ENCODE measurements at regions not wholly inside any gene's neighbourhood (a gene's known extent, or its start where the extent isn't known, plus 50 kb on each side); places are given as distances from the start of the nearest gene placed in this dataset.

GRCh38 chr6:167659046-167659445 is 167.7 kb upstream of the AFDN start:
- no peak for DNase-seq (ENCODE audit: low spot score in 2 of 2)
- no peak overlapping the region for H3K4me3 ChIP-seq (ENCODE audit: low read depth, poor library complexity, severe bottlenecking)
- TF ChIP-seq POLR2A (IDR thresholded peaks at IDR 0.05) (no peak), CTCF (IDR thresholded peaks at IDR 0.05) (no peak)
- 94% methylated on average over 2 to 4 of the region's 4 CpGs for WGBS, 2 donors
- intact Hi-C loops (cut with DNase I; ENCODE audit: low total_unique reads): no loop called here

- intact Hi-C loops (cut with DNase I; ENCODE audit: low total_unique reads): no loop called here
- no peak for DNase-seq (ENCODE audit: low spot score in 2 of 2)
- no peak for TF ChIP-seq POLR2A (IDR thresholded peaks at IDR 0.05)
- TF ChIP-seq CTCF (IDR thresholded peaks at IDR 0.05): no peak
- 63 to 72% methylated on average over 4 of the region's 4 CpGs for WGBS, 2 donors
- H3K4me3 ChIP-seq (ENCODE audit: low read depth, poor library complexity, severe bottlenecking): no peak overlapping the region
Measured at GRCh38 chr6:167660424-167660823, 166.3 kb upstream of the AFDN start.

GRCh38 chr6:167660944-167661551 is 165.7 kb upstream of the AFDN start:
- DNase-seq (ENCODE audit: low spot score in 2 of 2): no peak
- WGBS, 2 donors: 70 to 73% methylated on average over 9 of the region's 9 CpGs
- intact Hi-C loops (cut with DNase I; ENCODE audit: low total_unique reads): no loop called here

GRCh38 chr6:167661552-167662044 is 165.1 kb upstream of the AFDN start:
- TF ChIP-seq POLR2A (IDR thresholded peaks at IDR 0.05) (no peak), CTCF (IDR thresholded peaks at IDR 0.05) (no peak)
- intact Hi-C loops (cut with DNase I; ENCODE audit: low total_unique reads): no loop called here
- WGBS, 2 donors: 44 to 48% methylated on average over 8 of the region's 8 CpGs
- no peak overlapping the region for H3K4me3 ChIP-seq (ENCODE audit: low read depth, poor library complexity, severe bottlenecking)
- DNase-seq (ENCODE audit: low spot score in 2 of 2): no peak

More at GRCh38 chr6:167660944-167661551, 165.7 kb upstream of the AFDN start:
- H3K4me3 ChIP-seq (ENCODE audit: low read depth, poor library complexity, severe bottlenecking): no peak overlapping the region
- TF ChIP-seq CTCF (IDR thresholded peaks at IDR 0.05): no peak
- no peak for TF ChIP-seq POLR2A (IDR thresholded peaks at IDR 0.05)

- 87 to 88% methylated on average over 35 to 37 of the region's 39 CpGs for WGBS, 2 donors
- intact Hi-C loops (cut with DNase I; ENCODE audit: low total_unique reads): no loop called here
- no peak for DNase-seq (ENCODE audit: low spot score in 2 of 2)
- TF ChIP-seq CTCF (IDR thresholded peaks at IDR 0.05) (no peak), POLR2A (IDR thresholded peaks at IDR 0.05) (no peak)
- no peak overlapping the region for H3K4me3 ChIP-seq (ENCODE audit: low read depth, poor library complexity, severe bottlenecking)
Measured at GRCh38 chr6:167662075-167662880, 164.4 kb upstream of the AFDN start.

Measured in lower leg skin (tissue), 4 donors.